ENCODE measurements at regions not wholly inside any gene's neighbourhood (a gene's known extent, or its start where the extent isn't known, plus 50 kb on each side); places are given as distances from the start of the nearest gene placed in this dataset.

DNA sequence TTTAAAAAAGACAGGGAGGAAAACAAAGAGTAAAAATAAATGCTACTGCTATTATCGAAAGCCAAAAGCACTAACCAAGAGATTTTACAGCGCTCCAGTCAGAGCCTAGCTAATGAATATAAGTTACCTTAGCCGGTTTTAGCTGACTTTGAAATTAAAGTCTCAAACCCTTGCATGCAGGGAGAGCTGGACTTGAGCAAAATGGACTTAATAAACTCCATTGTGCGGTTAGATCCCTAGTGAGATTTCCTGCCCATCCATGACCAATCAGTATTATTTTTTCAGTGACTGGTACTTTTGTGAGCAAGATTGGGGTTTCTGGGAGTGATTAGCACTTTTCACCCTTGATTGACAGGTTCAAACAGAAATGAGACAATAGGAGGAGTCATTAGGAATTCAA lies 333.4 kb upstream of the ADGRL2 start:
- H3K27ac ChIP-seq (replicated peaks) = no peak overlapping the region
- H3K4me3 ChIP-seq = no peak overlapping the region
- TF ChIP-seq, protein P1, sequence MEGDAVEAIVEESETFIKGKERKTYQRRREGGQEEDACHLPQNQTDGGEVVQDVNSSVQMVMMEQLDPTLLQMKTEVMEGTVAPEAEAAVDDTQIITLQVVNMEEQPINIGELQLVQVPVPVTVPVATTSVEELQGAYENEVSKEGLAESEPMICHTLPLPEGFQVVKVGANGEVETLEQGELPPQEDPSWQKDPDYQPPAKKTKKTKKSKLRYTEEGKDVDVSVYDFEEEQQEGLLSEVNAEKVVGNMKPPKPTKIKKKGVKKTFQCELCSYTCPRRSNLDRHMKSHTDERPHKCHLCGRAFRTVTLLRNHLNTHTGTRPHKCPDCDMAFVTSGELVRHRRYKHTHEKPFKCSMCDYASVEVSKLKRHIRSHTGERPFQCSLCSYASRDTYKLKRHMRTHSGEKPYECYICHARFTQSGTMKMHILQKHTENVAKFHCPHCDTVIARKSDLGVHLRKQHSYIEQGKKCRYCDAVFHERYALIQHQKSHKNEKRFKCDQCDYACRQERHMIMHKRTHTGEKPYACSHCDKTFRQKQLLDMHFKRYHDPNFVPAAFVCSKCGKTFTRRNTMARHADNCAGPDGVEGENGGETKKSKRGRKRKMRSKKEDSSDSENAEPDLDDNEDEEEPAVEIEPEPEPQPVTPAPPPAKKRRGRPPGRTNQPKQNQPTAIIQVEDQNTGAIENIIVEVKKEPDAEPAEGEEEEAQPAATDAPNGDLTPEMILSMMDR (IDR thresholded peaks at IDR 0.05; ENCODE audit: borderline replicate concordance) = no peak
- peaks cover 15% of the 10 kb centered on the region for H3K4me1 ChIP-seq
- no peaks in the 10 kb centered on the region for H3K27me3 ChIP-seq (ENCODE audit: low read depth)
- no peaks in the 10 kb centered on the region for H3K36me3 ChIP-seq
- no peak for DNase-seq
- H3K9me3 ChIP-seq (replicated peaks) = no peaks in the 10 kb centered on the region
- intact Hi-C loops (cut with micrococcal nuclease) = no loop called here

DNA sequence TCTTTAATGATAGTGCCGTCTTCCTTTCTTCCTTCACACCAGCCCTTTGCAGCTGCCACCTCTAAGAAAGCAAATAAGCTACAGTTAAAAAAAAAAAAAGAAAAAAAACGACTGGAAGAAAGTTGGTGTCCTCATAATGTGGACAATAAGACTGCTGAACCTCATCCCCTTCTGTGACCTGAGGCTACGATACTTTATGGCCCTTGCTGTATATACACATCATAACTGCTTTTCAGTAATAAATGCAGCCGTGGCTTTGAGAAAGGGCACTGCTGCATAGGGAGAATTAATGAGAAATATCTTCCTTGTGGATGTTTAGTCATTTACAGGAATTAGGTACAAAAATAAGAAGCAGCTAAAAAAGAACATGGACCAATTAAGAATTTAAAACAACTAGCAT lies 333.8 kb upstream of the ADGRL2 start:
- no peaks in the 10 kb centered on the region for H3K36me3 ChIP-seq
- peaks cover 15% of the 10 kb centered on the region for H3K4me1 ChIP-seq
- TF ChIP-seq, protein P1 (IDR thresholded peaks at IDR 0.05; ENCODE audit: borderline replicate concordance) = no peak
- H3K4me3 ChIP-seq = no peak overlapping the region
- intact Hi-C loops (cut with micrococcal nuclease) = no loop called here
- DNase-seq = no peak
- no peak overlapping the region for H3K27ac ChIP-seq (replicated peaks)
- H3K27me3 ChIP-seq (ENCODE audit: low read depth) = no peaks in the 10 kb centered on the region
- no peaks in the 10 kb centered on the region for H3K9me3 ChIP-seq (replicated peaks)

DNA sequence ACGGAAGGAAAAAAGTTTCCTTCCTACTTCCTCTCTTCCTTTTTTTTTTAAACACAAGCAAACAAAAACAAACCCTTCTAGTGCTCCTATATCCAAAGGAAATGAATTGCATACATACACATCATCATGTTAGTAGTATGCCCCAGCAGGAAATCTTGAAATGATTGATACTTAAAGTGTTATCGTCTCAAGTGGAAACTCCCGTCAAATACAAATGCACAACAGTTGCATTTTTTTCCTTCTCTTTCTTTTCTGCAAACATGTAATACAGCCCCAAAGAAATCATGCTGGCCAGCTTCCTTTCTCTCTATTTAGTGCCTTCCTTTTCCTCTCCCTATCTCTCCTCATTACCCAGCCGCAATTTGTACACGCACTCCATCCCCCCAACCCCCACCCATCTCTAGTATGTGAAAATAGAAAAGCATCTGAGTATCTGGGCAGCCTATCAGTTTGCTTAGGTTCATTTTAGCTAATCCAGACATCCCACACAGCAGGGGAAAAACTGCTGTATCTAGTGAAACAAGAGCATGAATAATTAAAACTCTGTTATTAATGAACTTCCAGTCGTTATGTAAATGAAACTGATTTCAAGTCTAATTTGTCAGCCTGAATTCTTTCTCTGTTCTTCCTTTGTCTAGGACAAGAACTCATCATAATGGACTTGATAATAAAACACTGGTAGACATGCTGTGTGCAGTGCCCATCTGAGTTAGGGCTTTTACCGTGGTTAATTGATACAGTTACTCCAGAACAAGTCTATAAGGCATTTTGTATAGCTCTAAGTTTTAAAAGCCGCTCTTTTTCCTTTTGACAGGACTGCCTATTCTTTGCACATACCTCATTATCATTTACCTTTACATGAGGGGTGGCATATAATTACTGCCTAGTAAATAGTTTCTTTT lies 336.5 kb upstream of the ADGRL2 start:
- DNase-seq = no peak
- Histone ChIP-seq H3K4me1 (peaks cover 15% of the 10 kb centered on the region), H3K9me3 (replicated peaks) (no peaks in the 10 kb centered on the region), H3K4me3 (peak overlapping the region; percentile 35), H3K27ac (replicated peaks) (no peak overlapping the region), H3K27me3 (ENCODE audit: low read depth) (no peaks in the 10 kb centered on the region), H3K36me3 (no peaks in the 10 kb centered on the region)
- intact Hi-C loops (cut with micrococcal nuclease) = no loop called here
- TF ChIP-seq, protein P1 (IDR thresholded peaks at IDR 0.05; ENCODE audit: borderline replicate concordance) = no peak

DNA sequence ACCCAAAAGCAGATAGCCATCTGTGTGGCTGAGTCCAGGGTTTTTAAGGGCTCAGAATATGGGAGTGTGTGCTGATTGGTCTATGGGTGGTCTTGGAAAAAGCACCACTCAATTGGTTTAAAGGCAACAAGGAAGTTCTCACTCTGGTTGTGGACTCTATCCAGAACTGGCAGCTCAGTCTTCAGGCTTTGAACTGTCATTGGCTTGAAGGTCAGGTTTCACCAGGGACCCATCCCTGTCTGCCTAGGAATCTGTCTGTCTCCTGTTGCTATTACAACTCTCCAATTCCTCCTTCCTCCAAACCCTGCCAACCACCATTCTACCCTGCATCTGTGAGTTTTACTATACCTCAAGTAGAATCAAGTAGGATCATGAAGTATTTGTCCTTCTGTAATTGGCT lies 341.7 kb upstream of the ADGRL2 start:
- no peaks in the 10 kb centered on the region for H3K27me3 ChIP-seq (ENCODE audit: low read depth)
- H3K9me3 ChIP-seq (replicated peaks) = no peaks in the 10 kb centered on the region
- no peak overlapping the region for H3K4me3 ChIP-seq
- intact Hi-C loops (cut with micrococcal nuclease) = no loop called here
- no peaks in the 10 kb centered on the region for H3K36me3 ChIP-seq
- TF ChIP-seq, protein P1 (IDR thresholded peaks at IDR 0.05; ENCODE audit: borderline replicate concordance) = no peak
- H3K27ac ChIP-seq (replicated peaks) = no peak overlapping the region
- DNase-seq = no peak
- H3K4me1 ChIP-seq = peaks cover 7% of the 10 kb centered on the region

DNA sequence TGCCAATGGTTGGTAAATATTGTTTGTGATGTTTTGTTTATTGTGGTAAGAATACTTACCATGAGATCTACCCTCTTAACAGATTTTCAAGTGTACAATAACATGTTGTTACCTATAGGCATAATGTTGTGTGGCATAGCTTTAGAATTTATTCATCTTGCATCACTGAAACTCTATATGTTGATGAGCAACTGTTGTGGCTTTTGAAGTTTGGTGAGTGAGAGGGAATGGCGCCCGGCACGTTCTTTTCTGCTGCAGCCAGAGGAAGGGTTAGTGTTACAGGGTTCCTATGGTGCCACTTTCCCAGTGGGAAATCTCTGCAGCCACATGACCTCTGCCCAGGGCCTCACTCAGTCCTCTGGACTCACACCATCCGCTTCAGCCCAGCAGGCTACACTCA lies 342.5 kb upstream of the ADGRL2 start:
- H3K27ac ChIP-seq (replicated peaks) = no peak overlapping the region

More for the DNA sequence above, 342.5 kb upstream of the ADGRL2 start:
- TF ChIP-seq, protein P1 (IDR thresholded peaks at IDR 0.05; ENCODE audit: borderline replicate concordance) = no peak
- H3K36me3 ChIP-seq = no peaks in the 10 kb centered on the region
- H3K27me3 ChIP-seq (ENCODE audit: low read depth) = no peaks in the 10 kb centered on the region
- H3K4me3 ChIP-seq = no peak overlapping the region
- H3K4me1 ChIP-seq = no peaks in the 10 kb centered on the region
- no peak for DNase-seq
- intact Hi-C loops (cut with micrococcal nuclease) = no loop called here
- H3K9me3 ChIP-seq (replicated peaks) = no peaks in the 10 kb centered on the region
